Choroid plexus epithelial cell (primary cell): ENCODE measurements at regions not wholly inside any gene's neighbourhood (a gene's known extent, or its start where the extent isn't known, plus 50 kb on each side); places are given as distances from the start of the nearest gene placed in this dataset.

Experiments
- DNase-seq: peaks from one replicate; pipeline ENCODE4 v3.0.0-alpha.2; 2010; ENCODE audit warnings: low read depth
- H3K4me3 ChIP-seq: 2 replicates; pipeline ENCODE4 v1.5.1; 2011; ENCODE audit warnings: low read depth, mild to moderate bottlenecking, control low read depth, low read length, moderate library complexity
- CTCF ChIP-seq: conservative IDR thresholded peaks from 2 replicates; pipeline ENCODE4 v1.5.1; 2011; ENCODE audit warnings: low read depth, mild to moderate bottlenecking, control low read depth, inconsistent platforms, low read length, moderate library complexity

- no peak for DNase-seq
- no peak for TF ChIP-seq CTCF
- H3K4me3 ChIP-seq: no peak overlapping the region
These were observed 167.0 kb downstream of the PTH2R start for GRCh38 chr2:208573569-208573968.

- H3K4me3 ChIP-seq: no peak overlapping the region
- no peak for TF ChIP-seq CTCF
- no peak for DNase-seq
These were observed 173.1 kb downstream of the PTH2R start for GRCh38 chr2:208579678-208580077.

GRCh38 chr2:208584378-208584985 is 177.9 kb downstream of the PTH2R start:
- H3K4me3 ChIP-seq: no peak overlapping the region
- no peak for TF ChIP-seq CTCF
- no peak for DNase-seq

GRCh38 chr2:208586516-208586915 is 179.9 kb downstream of the PTH2R start:
- no peak overlapping the region for H3K4me3 ChIP-seq
- no peak for DNase-seq
- TF ChIP-seq CTCF: no peak

- no peak overlapping the region for H3K4me3 ChIP-seq
- TF ChIP-seq CTCF: no peak
- no peak for DNase-seq
These were observed 188.2 kb downstream of the PTH2R start for GRCh38 chr2:208594642-208595385.

- H3K4me3 ChIP-seq: no peak overlapping the region
- TF ChIP-seq CTCF: no peak
- DNase-seq: peak; percentile 5
These were observed 189.0 kb downstream of the PTH2R start for GRCh38 chr2:208595386-208596275.
